DMS 273 (cell line): ENCODE measurements at regions not wholly inside any gene's neighbourhood (a gene's known extent, or its start where the extent isn't known, plus 50 kb on each side); places are given as distances from the start of the nearest gene placed in this dataset.
A peak's percentile ranks its signal among the peaks of the same experiment; 100 is the strongest.

Experiments used
- DNase-seq: peaks from one replicate; lab custom pipeline; 2025; ENCODE audit not compliant: unreplicated experiment; lab: John Stamatoyannopoulos, UW

DNA sequence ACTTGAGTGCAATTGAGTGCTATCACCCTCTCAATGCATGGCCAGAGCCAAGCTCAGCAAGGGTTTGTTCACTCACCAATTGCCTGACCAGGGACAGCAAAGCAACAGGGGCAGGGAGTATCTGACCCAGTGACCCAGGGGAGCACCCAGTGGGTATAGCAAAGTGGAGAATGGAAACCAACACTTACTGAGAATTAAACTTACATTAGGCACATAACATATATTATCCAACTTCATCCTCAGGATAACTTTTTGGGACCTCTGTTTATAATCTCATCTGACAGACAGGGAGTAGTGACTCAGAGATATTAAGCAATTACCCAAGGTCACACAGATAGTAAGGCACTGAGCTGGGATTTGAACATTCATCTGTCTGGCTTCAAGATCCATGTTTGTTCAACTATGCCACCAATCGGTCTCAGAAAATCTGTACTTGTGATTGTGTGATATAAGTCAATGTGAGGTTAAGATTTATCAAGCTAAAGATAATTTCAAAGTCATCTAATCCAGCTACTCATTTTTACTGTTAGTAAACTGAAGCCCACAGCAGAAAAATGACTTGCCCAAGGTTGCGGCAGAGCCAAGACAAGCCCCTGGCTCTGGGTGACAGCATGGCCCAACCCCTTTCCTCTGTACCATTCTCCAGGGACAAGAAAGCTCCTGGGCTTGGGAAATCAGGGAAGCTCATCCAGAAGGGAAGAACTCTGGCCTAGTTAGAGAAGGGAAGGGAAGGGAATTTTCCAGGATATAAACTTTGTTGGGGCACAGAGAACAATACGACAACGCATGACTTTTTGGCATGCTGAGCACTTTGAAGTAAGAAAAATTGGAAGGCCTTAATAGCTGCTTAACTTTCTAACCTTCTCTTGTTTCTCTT is 138.0 kb upstream of the SMAD3 start:
- DNase-seq: no peak

DNA sequence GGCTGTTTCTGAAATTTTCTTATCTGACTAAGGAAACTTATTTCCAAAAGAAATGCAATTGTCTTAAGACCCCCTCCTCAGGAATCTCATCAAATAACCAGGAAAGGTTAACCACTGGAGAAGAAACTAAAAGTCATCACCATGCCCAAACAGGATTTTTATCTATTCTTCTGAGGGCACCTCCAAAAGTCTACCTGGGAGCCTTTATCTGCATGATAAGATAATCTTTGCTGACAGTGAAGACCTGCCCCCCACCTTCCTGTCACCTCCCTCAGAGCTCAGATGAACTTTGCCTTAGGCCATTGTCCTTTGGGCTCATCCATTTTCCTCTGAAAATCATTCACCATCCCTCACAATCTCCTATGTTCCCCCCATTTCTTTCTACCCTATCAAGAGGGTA is 137.3 kb upstream of the SMAD3 start:
- no peak for DNase-seq

DNA sequence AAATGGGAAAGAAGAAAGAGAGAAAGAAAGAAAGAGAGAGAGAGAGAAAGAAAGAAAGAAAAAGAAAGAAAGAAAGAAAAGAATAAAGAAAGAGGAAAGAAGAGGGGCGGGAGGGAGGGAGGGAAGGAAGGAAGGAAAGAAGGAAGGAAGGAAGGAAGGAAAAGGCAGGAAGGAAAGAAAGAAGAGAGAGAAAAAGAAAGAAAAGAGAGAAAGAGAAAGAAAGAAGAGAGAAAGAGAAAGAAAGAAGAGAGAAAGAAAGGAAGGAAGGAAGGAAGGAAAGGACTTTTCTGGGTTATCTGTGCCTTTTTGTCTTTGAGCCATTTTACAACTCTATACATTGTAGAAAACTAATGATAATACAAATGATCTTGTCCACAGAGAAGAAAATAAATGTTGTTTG is 136.6 kb upstream of the SMAD3 start:
- DNase-seq: no peak

DNA sequence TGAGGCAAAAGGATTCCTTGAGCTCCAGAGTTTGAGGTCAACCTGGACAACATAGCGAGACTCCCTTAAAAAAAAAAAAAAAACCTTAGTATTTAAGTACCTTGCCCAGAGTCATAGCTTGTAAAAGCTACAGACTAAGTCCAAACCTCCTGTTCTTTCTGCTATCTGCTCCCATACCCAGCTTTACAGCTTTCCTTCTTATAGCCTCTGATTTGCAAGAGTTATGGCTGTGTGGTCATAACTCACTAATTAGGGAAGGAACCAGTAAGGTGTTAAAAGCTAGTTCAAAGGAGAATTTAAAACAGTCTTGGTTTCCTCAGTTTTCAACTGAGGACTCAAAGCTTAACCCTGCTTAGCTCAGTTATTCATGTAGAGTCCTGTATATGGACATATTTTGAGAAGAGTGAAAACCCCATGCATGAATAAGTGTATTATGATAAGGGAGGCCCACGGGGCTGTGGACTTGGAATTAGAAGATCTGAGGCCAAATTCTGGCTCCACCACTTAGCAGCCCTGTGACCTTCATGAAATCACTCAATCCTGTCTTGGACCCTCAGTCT is 135.5 kb upstream of the SMAD3 start:
- no peak for DNase-seq

DNA sequence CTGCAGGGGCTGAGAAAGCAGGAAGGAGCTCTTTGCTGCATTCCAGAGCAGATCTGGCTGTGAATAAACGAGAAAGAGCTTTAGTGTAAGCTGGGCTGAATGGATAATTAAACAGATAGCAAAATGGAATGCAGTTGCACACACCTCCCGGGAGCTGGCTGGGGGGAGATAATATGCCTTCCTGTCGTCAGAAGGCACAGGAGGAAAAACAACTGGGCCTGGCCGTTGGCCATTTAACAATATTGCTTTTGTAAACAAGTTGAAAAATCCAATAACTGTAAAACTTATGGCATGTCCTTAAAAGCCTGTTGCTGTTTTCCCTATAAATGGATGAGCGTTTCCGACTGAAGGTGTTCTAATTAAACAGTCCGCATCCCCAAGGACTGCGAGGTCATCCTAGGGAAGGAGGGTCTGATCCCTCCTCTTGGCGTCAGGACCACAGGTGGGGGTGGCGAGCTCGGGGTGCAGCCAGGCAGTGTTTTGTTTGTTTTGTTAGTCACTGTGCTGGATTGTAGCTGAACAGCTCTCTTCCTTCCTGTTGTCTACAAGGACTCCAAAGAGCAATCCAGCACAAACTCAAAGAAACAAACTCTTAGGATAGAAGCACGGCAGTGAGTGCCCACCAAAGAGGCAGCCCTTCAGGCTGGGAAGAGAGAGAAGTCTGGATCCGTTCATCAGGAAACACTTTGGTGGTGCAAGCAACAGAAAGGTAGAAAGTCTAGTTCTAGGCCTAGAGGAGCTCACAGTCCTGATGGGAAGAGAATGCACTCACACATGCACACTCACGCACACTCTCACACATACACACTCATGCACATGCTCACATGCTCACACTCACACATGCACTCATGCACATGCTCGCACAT is 133.4 kb upstream of the SMAD3 start:
- no peak for DNase-seq

DNA sequence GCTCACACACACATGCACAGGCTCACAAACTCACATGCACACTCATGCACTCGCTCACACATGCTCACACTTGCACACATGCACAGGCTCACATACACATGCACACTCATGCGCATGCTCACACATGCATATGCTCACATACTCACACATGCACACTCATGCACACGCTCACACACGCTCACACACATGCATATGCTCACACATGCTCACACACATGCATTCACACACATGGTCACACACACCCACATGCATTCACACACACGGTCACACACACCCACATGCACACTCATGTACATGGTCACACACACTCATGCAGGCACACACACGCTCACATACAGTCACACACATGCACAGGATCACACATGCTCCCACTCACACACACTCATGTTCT is 132.8 kb upstream of the SMAD3 start:
- DNase-seq: no peak

DNA sequence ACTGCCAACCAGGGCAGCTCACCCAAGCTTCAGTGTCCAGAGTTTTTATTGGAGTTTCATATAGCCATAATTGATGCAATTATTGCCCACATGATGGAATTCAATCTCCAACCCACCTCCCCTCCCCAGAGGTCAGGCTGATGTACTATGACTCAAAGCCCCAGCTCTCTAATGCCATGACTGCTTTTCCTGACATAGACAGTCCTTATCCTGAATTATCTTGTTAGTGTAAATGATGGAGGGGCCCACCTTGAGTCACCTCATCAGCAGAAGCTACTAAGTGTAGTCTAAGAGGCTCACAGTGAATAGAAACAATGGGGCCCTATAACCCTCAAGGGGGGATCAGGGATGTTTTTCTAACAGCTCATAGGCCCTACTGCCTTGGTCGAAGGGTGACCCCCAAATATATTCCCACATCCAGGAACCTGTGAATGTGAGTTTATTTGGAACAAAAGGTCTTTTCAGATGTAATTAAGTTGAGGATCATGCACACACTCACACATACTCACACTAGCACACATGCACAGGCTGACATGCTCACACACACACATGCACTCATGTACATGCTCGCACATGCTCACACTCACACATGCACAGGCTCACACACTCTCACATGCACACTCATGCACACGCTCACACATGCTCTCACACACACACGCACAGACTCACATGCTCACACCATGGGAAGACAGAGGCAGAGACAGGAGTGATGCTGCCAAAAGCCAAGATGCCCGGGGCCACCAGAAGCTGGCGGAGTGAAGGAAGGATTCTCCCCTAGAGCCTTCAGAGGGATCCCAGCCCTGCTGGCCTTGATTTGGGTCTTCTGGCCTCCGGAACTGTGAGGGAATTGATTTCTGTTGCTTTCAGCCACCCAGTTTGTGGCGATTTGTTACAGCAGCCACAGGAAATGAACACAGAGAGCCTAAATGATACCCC is 131.2 kb upstream of the SMAD3 start:
- no peak for DNase-seq

DNA sequence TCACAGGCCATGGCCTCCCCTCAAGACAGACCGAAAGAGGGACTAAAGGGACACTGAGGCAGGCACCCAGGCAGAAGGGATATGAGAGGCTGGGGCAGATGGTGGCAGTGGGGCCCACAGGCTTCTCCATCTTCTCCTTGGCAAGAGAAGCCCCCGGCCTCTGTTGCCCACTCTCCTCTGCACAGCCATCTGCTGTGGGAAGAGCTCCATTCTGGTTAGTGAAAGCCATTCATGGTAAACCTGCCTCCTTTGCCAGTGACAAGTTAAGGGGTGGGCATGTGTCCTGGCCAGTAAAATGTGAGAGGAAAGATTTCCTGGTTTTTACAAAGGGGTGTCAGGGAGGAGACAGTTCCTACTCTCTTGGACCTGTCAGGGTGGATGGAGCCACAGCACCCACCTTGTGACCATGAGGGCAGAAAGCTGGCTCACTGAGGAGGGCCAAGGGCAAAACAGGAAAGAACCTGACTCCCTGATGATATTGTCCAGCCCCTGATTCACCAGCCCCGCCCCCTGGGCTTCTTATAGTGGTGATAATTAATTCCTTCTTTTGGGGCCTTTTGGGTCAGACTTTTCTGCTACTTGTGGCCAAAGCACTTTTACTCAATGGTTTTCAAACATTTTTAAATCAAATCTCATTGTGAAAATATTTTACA is 130.4 kb upstream of the SMAD3 start:
- no peak for DNase-seq

DNA sequence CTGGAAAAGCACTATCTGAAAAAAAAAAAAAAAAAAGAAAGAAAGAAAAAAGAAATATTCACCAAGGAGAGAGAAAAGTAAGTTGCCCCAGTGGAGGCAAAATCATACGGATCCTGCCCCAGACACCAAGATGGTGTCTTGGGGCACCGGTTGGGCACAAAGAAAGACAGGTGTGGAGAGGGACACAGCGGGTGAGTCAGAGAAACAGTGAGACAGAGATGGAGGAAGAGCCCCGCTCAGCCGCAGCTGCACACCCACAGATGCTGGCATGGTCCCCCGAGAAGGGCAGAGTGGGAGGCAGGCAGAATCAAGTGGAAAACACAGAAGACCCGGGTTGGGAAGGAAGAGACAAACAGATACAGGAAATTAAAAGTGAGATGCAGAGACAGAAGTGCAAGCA is 129.7 kb upstream of the SMAD3 start:
- peak; percentile 37 for DNase-seq

DNA sequence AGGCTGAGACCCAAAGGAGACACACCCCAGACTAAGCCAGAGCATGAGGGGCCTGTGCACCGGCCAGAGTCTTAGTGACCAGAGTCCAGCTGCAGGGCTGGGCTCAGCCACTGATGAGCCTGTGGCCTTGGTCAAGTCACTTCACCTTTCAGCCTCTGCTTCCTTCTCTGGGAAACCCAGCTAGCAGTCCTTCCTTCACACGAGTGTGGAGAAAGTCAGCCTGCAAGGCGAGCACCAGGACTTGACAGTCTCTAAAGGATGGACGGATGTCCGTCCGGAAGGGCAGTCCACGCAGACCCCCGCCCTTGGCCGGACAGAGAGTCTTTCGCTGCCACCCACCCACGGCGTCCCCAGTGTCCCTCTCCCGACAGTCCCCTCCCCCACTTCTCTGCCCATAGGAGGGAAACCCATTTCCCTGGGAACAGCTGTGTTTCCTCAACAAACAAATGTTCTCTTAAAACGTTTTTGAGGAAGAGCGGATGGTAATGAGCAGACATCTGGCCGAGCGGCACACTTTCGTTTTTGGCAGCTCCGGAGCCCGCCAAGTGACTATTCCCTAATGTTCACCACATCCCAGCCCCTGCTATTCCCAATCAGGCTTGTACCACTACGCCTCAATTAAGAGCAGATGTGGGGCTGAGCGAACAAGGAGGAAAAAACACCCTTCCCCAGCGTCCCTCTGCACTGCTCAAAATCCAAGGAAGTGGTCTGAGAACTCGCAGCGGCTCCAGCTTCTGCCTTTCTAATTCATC is 129.1 kb upstream of the SMAD3 start:
- peak; percentile 87 for DNase-seq

DNA sequence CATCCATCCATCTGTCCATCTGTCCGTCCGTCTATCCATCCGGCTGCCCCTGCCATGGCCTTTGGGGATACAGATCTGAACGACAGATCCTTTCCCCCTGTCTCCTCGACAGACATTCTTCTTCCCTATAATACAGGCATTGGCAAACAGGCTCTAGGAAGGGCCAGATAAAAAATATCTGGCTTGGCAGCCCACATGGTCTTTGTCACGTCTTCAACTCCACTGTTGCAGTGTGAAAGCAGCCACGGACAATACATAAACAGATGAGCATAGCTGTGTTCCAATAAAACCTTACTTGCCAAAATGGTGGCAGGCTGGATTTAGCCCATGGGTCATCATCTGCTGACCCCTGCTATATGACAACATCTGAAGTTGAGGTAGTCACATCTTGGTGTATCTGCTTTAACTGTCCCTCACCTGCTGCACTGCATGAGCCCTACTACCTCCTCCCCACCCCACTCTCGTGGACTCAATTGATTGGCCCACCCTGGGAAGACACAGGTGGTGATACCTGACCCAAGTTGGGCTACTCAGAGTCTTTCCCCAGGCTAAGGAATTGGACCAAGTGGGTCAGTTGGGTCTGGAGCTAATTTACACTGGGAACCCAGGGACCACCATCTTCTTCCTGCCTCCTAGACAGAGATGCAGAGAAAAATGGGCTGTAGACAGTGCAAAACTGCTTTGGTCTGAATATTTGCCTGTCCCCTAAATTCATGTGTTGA is 128.4 kb upstream of the SMAD3 start:
- DNase-seq: no peak

DNA sequence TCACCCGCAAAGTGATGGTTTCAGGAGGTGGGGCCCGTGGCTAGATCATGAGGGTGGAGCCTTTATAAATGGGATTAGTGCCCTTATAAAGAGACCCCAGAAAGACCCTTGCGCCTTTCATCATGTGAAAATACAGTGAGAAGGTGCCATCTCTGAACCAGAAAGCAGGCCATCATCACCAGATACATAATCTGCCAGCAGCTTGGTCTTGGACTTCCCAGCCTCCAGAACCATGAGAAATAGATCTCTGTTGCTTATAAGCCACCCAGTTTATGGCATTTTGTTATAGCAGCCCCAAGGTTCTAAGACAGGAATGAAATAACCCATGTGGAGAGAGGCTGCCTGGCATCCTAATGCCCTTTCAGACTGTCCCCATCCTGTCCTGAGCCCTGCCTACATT is 127.8 kb upstream of the SMAD3 start:
- DNase-seq: no peak

DNA sequence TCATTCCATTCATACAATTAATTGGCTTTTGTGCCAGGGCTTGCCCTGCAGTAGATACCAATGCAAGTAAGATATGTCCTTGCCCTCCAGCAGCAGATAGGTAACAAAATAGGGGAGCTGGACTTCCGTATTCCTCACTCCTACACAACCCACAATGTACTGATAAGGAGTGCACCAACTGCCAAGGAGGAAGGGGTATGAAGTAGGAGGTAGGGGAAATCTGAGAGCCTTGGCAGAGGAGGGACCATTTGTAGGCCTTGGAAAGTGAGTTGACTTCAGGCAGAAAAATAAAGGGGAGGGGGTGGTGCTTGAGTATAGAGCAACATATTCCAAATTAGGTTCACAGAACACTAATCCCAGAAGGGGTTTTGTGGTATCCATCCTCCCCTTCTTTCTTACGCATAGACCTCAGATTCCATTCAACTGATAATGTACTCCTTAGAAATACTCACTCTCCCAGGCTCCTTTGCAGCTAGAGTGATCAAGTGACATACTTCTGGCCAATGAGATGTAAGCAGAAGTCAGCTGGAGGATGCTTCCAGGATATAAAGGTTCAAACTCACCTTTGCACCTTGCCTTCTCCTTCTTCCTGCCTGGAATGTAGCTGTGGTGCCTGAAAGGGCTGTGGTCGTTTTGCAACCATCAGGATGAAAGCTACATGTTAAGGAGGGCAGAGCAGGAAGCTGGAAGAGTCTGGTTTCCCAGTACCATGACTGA is 127.1 kb upstream of the SMAD3 start:
- DNase-seq: no peak

DNA sequence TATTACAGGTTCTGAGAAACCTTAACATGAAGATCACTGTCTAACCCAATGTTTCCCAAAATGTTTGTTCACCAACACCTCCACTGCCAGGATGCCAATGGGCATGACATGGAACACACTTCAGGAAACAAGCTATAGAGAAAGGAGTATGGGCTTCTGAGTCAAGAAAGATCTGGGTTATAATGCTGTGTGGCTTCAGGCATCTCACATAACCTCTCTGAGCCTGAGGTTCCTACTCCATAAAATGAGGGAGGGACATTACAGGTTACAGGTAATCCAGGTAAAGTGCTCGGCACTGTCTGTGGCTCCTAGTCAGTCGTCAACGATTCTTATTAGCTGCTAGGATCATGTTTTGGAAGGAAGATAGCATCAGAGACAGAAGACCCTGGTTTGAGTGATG is 126.4 kb upstream of the SMAD3 start:
- no peak for DNase-seq

DNA sequence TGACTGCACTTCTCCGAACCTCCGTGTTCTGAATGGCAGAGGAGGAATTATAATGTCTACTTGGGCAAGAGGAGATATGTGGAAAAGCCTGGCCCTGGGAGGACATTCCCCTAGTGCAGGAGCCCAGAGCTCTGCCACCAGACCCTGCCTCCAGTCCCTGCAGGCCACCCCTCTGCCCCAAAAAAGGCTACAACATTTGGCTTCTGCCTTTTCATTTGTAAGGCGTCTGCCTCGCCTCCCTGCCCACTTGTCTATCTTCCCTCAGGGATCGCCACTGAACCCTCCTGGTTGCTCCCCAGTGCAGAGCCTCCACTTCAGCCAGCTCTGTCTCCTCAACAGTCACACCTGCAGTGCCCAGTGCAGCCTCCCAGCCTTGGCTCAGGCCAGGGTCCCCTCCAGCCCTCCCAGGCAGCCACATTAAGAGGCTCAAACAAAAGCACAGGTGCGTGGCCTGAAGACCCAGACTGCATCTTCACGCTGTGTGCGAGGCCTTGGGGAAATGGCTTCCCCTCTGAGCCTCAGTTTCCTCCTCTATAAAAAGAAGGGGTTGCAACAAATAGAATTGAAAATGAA is 125.9 kb upstream of the SMAD3 start:
- DNase-seq: no peak

DNA sequence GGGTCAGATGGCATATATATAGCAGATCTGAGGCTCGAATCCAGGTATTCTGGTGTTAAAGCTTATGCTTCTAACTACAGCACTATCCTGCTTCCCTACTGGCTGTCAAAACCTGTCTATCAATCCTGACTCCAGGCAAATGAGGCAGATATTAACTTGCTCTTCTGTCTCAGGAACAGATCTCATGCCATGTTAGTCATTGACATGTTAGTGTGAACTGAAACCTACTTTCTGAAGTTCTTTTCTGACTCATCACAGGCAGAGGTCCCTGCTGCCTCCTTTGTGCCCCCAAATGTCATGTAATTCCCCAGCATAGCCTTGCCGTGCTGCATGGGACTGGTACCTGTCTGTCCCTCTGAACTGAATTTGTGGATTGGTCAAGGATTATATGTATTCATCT is 125.0 kb upstream of the SMAD3 start:
- DNase-seq: no peak

DNA sequence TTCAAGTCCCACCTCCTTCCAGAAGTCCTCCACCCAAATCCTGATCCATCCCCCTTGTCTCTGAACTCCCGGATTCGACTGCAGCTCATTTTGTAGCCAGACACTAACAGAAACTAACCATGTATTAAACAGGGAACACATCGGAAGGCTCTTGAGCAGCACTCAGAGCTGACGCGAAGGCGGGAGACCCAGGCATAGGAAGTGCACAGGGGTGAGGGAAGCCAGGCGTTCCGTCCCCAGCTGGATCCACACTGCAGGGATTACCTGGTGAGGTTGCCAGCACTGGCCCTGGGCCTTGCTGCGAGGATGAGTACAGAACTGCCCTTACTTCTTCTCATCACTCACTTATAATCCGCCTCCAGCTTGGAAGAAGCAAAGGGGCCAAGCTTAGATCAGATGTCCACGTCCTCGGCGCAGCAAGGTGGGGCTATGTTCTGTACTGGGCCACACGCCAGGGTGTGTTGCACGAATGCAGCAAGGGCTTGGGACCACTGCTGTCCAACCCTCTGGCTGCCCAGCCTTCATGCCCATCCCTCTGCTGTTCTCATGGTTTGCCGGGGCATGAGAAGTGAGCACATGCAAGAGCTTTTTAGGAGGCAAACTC is 124.2 kb upstream of the SMAD3 start:
- DNase-seq: no peak

DNA sequence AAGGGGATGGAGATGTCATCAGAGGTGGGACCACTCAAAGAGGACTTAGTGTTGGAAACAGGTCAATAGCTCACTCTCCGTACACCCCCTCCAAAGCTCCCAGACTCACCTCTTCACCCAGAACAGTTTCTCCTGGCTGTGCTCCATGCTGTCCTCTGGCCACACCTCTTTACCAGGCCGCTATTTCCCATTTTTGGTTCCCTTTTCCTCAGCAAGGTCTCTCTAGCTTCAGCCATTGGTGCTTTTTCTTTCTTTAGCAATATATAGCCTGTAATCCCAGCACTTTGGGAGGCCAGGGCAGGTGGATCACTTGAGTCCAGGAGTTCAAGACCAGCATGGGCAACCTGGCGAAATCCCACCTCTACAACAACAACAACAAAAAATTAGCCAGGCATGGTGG is 123.6 kb upstream of the SMAD3 start:
- no peak for DNase-seq
